Endothelial cell of umbilical vein (primary cell): ENCODE measurements at regions not wholly inside any gene's neighbourhood (a gene's known extent, or its start where the extent isn't known, plus 50 kb on each side); places are given as distances from the start of the nearest gene placed in this dataset.

Experiments used
- BruUV-seq: library from RNA; stranded (reverse); fragments of 400-500 nt; replicated peaks from 2 replicates; lab custom pipeline; 2021; lab: Mats Ljungman, UMichigan
- CTCF ChIA-PET: fragments of 300-600, 350-600 bp; sonication (Branson Sonifier 250); formaldehyde crosslinking; loops from one replicate; lab custom pipeline; 2021; ENCODE audit warnings: antibody characterized with exemption, inconsistent platforms; lab: Charles Lee
- POLR2A ChIA-PET: fragments of 300-600, 350-600 bp; sonication (Branson Sonifier 250); formaldehyde crosslinking; loops from one replicate; lab custom pipeline; 2021; ENCODE audit warnings: antibody characterized with exemption, inconsistent platforms; lab: Charles Lee
- DNase-seq: peaks from one replicate; pipeline ENCODE4 v3.0.0-alpha.2; 2011; ENCODE audit warnings: low read depth, low spot score
- FAIRE-seq: peaks from 2 replicates; lab custom pipeline; 2011; peaks lifted over from hg19 to GRCh38; lab: Jason Lieb, UNC
- H2AFZ ChIP-seq: 2 replicates; pipeline ENCODE4 v1.6.0; 2012; ENCODE audit warnings: low read depth, low read length, control low read depth, inconsistent platforms
- H3K27ac ChIP-seq: 2 replicates; pipeline ENCODE4 v1.5.1; 2011; ENCODE audit warnings: low read depth, mild to moderate bottlenecking, control low read depth, low read length, moderate library complexity; ENCODE audit not compliant: insufficient read depth
- H3K27me3 ChIP-seq, 2 experiments: 2 replicates each; pipeline versions ENCODE4 v1.6.0 to v1.6.1; 2011; ENCODE audit warnings: low read length in 2 of 2, mixed read lengths in 1 of 2; ENCODE audit not compliant: control insufficient read depth in 2 of 2, insufficient read depth in 2 of 2
- H3K36me3 ChIP-seq, 2 experiments: 2 replicates in 1 of 2; 3 replicates in 1 of 2; pipeline ENCODE4 v1.5.1; 2011; ENCODE audit warnings: low read length in 2 of 2, mild to moderate bottlenecking in 1 of 2, moderate library complexity in 1 of 2; ENCODE audit not compliant: control insufficient read depth in 2 of 2, insufficient read depth in 2 of 2; ENCODE audit errors: extremely low read depth in 1 of 2
- H3K4me1 ChIP-seq: 3 replicates; pipeline ENCODE4 v1.5.1; 2011; ENCODE audit warnings: mild to moderate bottlenecking, low read length; ENCODE audit not compliant: control insufficient read depth, insufficient read depth; ENCODE audit errors: extremely low read depth
- H3K4me2 ChIP-seq: 2 replicates; pipeline ENCODE4 v1.6.1; 2011; ENCODE audit warnings: low read length, control low read depth, mixed read lengths; ENCODE audit not compliant: insufficient read depth
- H3K4me3 ChIP-seq, 3 experiments: fragments of 200-600 bp in 1 of 3; sonication (generic), shearing (Covaris generic) in 1 of 3; replicated peaks in 1 of 3; 2 replicates each; pipeline ENCODE4 v1.5.1; 2011 to 2016; ENCODE audit warnings: control low read depth in 3 of 3, low read length in 3 of 3, mild to moderate bottlenecking in 2 of 3, inconsistent platforms in 1 of 3, low read depth in 1 of 3, moderate library complexity in 1 of 3; ENCODE audit not compliant: insufficient read depth in 1 of 3
- H3K79me2 ChIP-seq: 2 replicates; pipeline ENCODE4 v1.6.0; 2012; ENCODE audit warnings: low read length, inconsistent platforms; ENCODE audit not compliant: control insufficient read depth, insufficient read depth
- H3K9ac ChIP-seq: replicated peaks from 2 replicates; pipeline ENCODE3; 2011; ENCODE audit warnings: low read length, control low read depth; ENCODE audit not compliant: insufficient read depth; ENCODE audit errors: extremely low read depth
- H3K9me1 ChIP-seq: replicated peaks from 3 replicates; pipeline ENCODE4 v1.6.0; 2011; ENCODE audit warnings: mild to moderate bottlenecking, low read length; ENCODE audit not compliant: control insufficient read depth, insufficient read depth; ENCODE audit errors: extremely low read depth
- H3K9me3 ChIP-seq: replicated peaks from 2 replicates; pipeline ENCODE4 v1.5.1; 2012; ENCODE audit warnings: low read length, inconsistent platforms; ENCODE audit not compliant: control insufficient read depth, insufficient read depth
- H4K20me1 ChIP-seq: replicated peaks from 2 replicates; pipeline ENCODE3; 2011; ENCODE audit warnings: mild to moderate bottlenecking, low read length; ENCODE audit not compliant: control insufficient read depth, insufficient read depth; ENCODE audit errors: extremely low read depth
- CTCF ChIP-seq, 2 donors: IDR thresholded peaks; 1 replicate in 1 of 2; 2 replicates in 1 of 2; pipeline ENCODE4 v1.5.1; 2011; ENCODE audit warnings: low read length in 2 of 2, mild to moderate bottlenecking in 2 of 2, moderate library complexity in 2 of 2, control low read depth in 1 of 2, inconsistent platforms in 1 of 2, low read depth in 1 of 2; ENCODE audit not compliant: insufficient read depth in 1 of 2; ENCODE audit errors: extremely low read depth in 1 of 2
- EZH2 ChIP-seq: IDR thresholded peaks from 2 replicates; pipeline ENCODE4 v1.6.1; 2012; ENCODE audit warnings: borderline replicate concordance, low read depth, mild to moderate bottlenecking, moderate library complexity, low read length, inconsistent platforms; ENCODE audit not compliant: severe bottlenecking
- FOS ChIP-seq: IDR thresholded peaks from 2 replicates; pipeline ENCODE4 v1.6.1; 2011; ENCODE audit warnings: mild to moderate bottlenecking, low read length, moderate library complexity, borderline replicate concordance; ENCODE audit not compliant: insufficient read depth
- GATA2 ChIP-seq: IDR thresholded peaks from 2 replicates; pipeline ENCODE4 v1.7.0; 2011; ENCODE audit warnings: low read depth, mild to moderate bottlenecking, moderate library complexity, mixed read lengths, low read length; ENCODE audit not compliant: insufficient read length, insufficient read depth
- JUN ChIP-seq: IDR thresholded peaks from 2 replicates; pipeline ENCODE4 v1.6.1; 2011; ENCODE audit warnings: borderline replicate concordance, low read depth; ENCODE audit not compliant: insufficient read length, insufficient read depth
- MAX ChIP-seq: IDR thresholded peaks from 2 replicates; pipeline ENCODE4 v1.6.1; 2011; ENCODE audit not compliant: insufficient read depth, insufficient read length
- MYC ChIP-seq: IDR thresholded peaks from one replicate; pipeline ENCODE4 v1.6.1; 2011; ENCODE audit warnings: mild to moderate bottlenecking, low read depth, low read length
- POLR2A ChIP-seq: IDR thresholded peaks from 2 replicates; pipeline ENCODE4 v1.6.1; 2012; ENCODE audit warnings: low read depth, mild to moderate bottlenecking, control low read depth, low read length
- POLR2AphosphoS5 ChIP-seq: IDR thresholded peaks from 2 replicates; pipeline ENCODE4 v1.6.1; 2012; ENCODE audit warnings: low read depth, mild to moderate bottlenecking, control low read depth, low read length, moderate library complexity; ENCODE audit not compliant: insufficient read depth
- dilution Hi-C: fragments of 300-500 bp; cut with MboI; formaldehyde crosslinking; loops from one replicate; pipeline ENCODE4 v1.15.0; 2019; ENCODE audit warnings: low sequenced_read_pairs; ENCODE audit not compliant: extremely low pct_ligation_motif_present
- intact Hi-C: fragments of 100-400 bp; cut with micrococcal nuclease; formaldehyde crosslinking; loops from one replicate; pipeline ENCODE4 v1.10.0; 2022

GRCh38 chr13:40422588-40423235 is 243.7 kb downstream of the FOXO1 start:
- BruUV-seq = no TSS peak
- FAIRE-seq (no peak), DNase-seq (no peak)
- Histone ChIP-seq H3K36me3 (no peaks in the 10 kb centered on the region), H4K20me1 (no peaks in the 10 kb centered on the region), H3K4me1 (no peaks in the 10 kb centered on the region), H3K9me3 (no peaks in the 10 kb centered on the region), H2AFZ (no peak overlapping the region), H3K4me2 (no peak overlapping the region), H3K4me3 (no peak overlapping the region), H3K27ac (no peak overlapping the region), H3K9me1 (no peaks in the 10 kb centered on the region), H3K27me3 (no peaks in the 10 kb centered on the region), H3K9ac (no peak overlapping the region), H3K79me2 (no peaks in the 10 kb centered on the region)
- dilution Hi-C loops = no loop called here
- ChIA-PET CTCF (interaction anchor here (0.6 to 1.2 kb wide), 3 partner anchors 11 to 480 kb away, joined by 3 to 4 read pairs (median 3); no protein-coding TSS in a partner anchor), POLR2A (no interaction called here)
- no peak for TF ChIP-seq POLR2A
- TF ChIP-seq MAX = no peak
- TF ChIP-seq JUN = no peak
- no peak for TF ChIP-seq CTCF (IDR thresholded peaks at IDR 0.05; ENCODE audit: extremely low read depth in 1 of 2, insufficient read depth in 1 of 2, low read depth in 1 of 2, low read length in 2 of 2)
- TF ChIP-seq GATA2 = no peak
- no peak for TF ChIP-seq EZH2
- no peak for TF ChIP-seq MYC
- no peak for TF ChIP-seq POLR2AphosphoS5
- no peak for TF ChIP-seq FOS
- intact Hi-C loops = no loop called here
